GM12878 (cell line): ENCODE measurements at regions not wholly inside any gene's neighbourhood (a gene's known extent, or its start where the extent isn't known, plus 50 kb on each side); places are given as distances from the start of the nearest gene placed in this dataset.
A peak's percentile ranks its signal among the peaks of the same experiment; 100 is the strongest.

Source experiments
- ATF7 ChIP-seq: fragments of 450-650 bp; IDR thresholded peaks from 2 replicates; pipeline ENCODE4 v1.6.1; 2016; ENCODE audit warnings: low read depth, mild to moderate bottlenecking
- BACH1 ChIP-seq: fragments of 450-650 bp; IDR thresholded peaks from 2 replicates; pipeline ENCODE4 v1.6.1; 2017; ENCODE audit warnings: mild to moderate bottlenecking, borderline replicate concordance
- CBFB ChIP-seq: IDR thresholded peaks from 2 replicates; pipeline ENCODE4 v1.6.1; 2016; ENCODE audit warnings: antibody characterized with exemption, low read depth
- CHD1 ChIP-seq: IDR thresholded peaks from 2 replicates; pipeline ENCODE4 v1.6.1; 2012; ENCODE audit warnings: low read depth, low read length, improper control_type of control experiment
- CHD2 ChIP-seq: IDR thresholded peaks from 2 replicates; pipeline ENCODE4 v1.6.1; 2011; ENCODE audit warnings: low read depth, low read length, improper control_type of control experiment, borderline replicate concordance
- EGR1 ChIP-seq, 2 experiments: IDR thresholded peaks; 1 replicate in 1 of 2; 2 replicates in 1 of 2; pipeline ENCODE4 v1.6.1; 2011 to 2012; ENCODE audit warnings: low read depth in 2 of 2, low read length in 2 of 2, borderline replicate concordance in 1 of 2, mild to moderate bottlenecking in 1 of 2, moderate library complexity in 1 of 2
- EZH2 ChIP-seq: IDR thresholded peaks from 2 replicates; pipeline ENCODE4 v1.6.1; 2012; ENCODE audit warnings: low read depth, mild to moderate bottlenecking, control low read depth, inconsistent platforms, low read length, borderline replicate concordance; ENCODE audit not compliant: control insufficient read depth
- FOXM1 ChIP-seq: IDR thresholded peaks from 2 replicates; pipeline ENCODE4 v1.6.1; 2012; ENCODE audit warnings: low read depth, mild to moderate bottlenecking, inconsistent platforms, low read length, moderate library complexity
- HSF1 ChIP-seq: fragments of 150-350 bp; IDR thresholded peaks from 2 replicates; pipeline ENCODE4 v1.6.1; 2014; ENCODE audit warnings: mild to moderate bottlenecking, low read depth, low read length
- NFIC ChIP-seq: IDR thresholded peaks from 2 replicates; pipeline ENCODE4 v1.6.1; 2012; ENCODE audit warnings: low read depth, mild to moderate bottlenecking, inconsistent platforms, low read length, moderate library complexity
- NFYB ChIP-seq: IDR thresholded peaks from 2 replicates; pipeline ENCODE4 v1.6.1; 2011; ENCODE audit warnings: low read depth, mild to moderate bottlenecking, low read length, improper control_type of control experiment, moderate library complexity; ENCODE audit not compliant: insufficient read depth
- NR2C2 ChIP-seq: IDR thresholded peaks from 2 replicates; pipeline ENCODE4 v1.6.1; 2011; ENCODE audit warnings: borderline replicate concordance, low read depth; ENCODE audit not compliant: control insufficient read depth, insufficient read length
- PAX8 ChIP-seq: fragments of 450-650 bp; IDR thresholded peaks from 2 replicates; pipeline ENCODE4 v1.6.1; 2017; ENCODE audit warnings: mild to moderate bottlenecking, moderate library complexity
- PML ChIP-seq: IDR thresholded peaks from 2 replicates; pipeline ENCODE4 v1.6.1; 2012; ENCODE audit warnings: low read length, inconsistent platforms
- RFX5 ChIP-seq: IDR thresholded peaks from 2 replicates; pipeline ENCODE4 v1.6.1; 2011; ENCODE audit warnings: low read depth, low read length, improper control_type of control experiment
- SMC3 ChIP-seq: IDR thresholded peaks from 2 replicates; pipeline ENCODE4 v1.6.1; 2011; ENCODE audit warnings: low read length, improper control_type of control experiment, borderline replicate concordance
- TBL1XR1 ChIP-seq: IDR thresholded peaks from 2 replicates; pipeline ENCODE4 v1.6.1; 2012; ENCODE audit warnings: low read depth, low read length, improper control_type of control experiment
- TCF3 ChIP-seq: IDR thresholded peaks from 2 replicates; pipeline ENCODE4 v1.6.1; 2012; ENCODE audit warnings: low read depth, mild to moderate bottlenecking, low read length, borderline replicate concordance; ENCODE audit not compliant: insufficient read depth
- USF1 ChIP-seq: IDR thresholded peaks from 2 replicates; pipeline ENCODE4 v1.6.1; 2011; ENCODE audit warnings: borderline replicate concordance, low read depth, mild to moderate bottlenecking, moderate library complexity, mixed read lengths, low read length; ENCODE audit not compliant: insufficient read depth; ENCODE audit errors: extremely low read length
- ZBTB33 ChIP-seq: fragments of 450-650 bp; IDR thresholded peaks from 2 replicates; pipeline ENCODE4 v1.6.1; 2017; ENCODE audit warnings: mild to moderate bottlenecking
- ZBTB4 ChIP-seq: fragments of 450-650 bp; formaldehyde crosslinking; IDR thresholded peaks from 2 replicates; pipeline ENCODE4 v1.4.0; 2022; ENCODE audit warnings: mild to moderate bottlenecking, moderate library complexity
- ZNF207 ChIP-seq: fragments of 450-650 bp; IDR thresholded peaks from 2 replicates; pipeline ENCODE4 v1.6.1; 2014; ENCODE audit warnings: antibody characterized with exemption, mild to moderate bottlenecking, borderline replicate concordance
- ZNF622 ChIP-seq: fragments of 450-650 bp; IDR thresholded peaks from 2 replicates; pipeline ENCODE4 v1.6.1; 2017; ENCODE audit warnings: mild to moderate bottlenecking, inconsistent platforms

GRCh38 chrX:131728295-131729145, 184.6 kb downstream of the OR13H1 start (continued):
- TF ChIP-seq RFX5 (peak; percentile 76), NFIC (no peak), EZH2 (no peak), SMC3 (peak; percentile 46; the same call in 1 of the 2 replicates), EGR1 (IDR thresholded peaks at IDR 0.05; ENCODE audit: borderline replicate concordance in 1 of 2, low read depth in 2 of 2, low read length in 2 of 2) (no peak), TBL1XR1 (peak; percentile 31; the same call in 1 of the 2 replicates), ZBTB4 (CRISPR knock-in tag) (no peak), ATF7 (0 out of 2 replicates have a peak, but pooled peaks have one; percentile 39), FOXM1 (no peak), HSF1 (no peak), ZNF622 (no peak), CBFB (no peak), BACH1 (no peak), ZBTB33 (no peak), CHD2 (0 out of 2 replicates have a peak, but pooled peaks have one; percentile 19), USF1 (no peak), NFYB (peak; percentile 86), ZNF207 (0 out of 2 replicates have a peak, but pooled peaks have one; percentile 34), TCF3 (no peak), PAX8 (no peak), CHD1 (no peak), PML (no peak), NR2C2 (no peak)
